ENCODE measurements at regions not wholly inside any gene's neighbourhood (a gene's known extent, or its start where the extent isn't known, plus 50 kb on each side); places are given as distances from the start of the nearest gene placed in this dataset.

DNA sequence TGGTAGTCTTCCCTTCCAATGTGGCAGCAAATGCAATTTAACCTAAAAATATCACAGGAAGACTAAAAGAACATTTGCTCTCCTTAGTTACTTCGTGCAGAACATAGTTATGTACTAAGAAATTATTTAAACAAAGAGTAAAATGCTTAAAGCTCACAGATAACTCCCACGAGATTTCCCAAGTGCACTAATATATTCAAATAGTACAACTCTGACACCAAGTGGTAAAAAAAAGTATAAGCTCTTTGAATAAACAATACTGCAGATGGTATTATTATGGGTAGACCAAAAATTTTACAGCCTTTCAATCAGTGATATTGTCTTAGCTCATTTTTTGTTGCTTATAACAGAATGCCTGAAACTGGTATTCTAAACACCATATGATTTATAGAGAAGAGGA, 52.8 kb upstream of the FILIP1 start:
- no peak for FAIRE-seq

DNA sequence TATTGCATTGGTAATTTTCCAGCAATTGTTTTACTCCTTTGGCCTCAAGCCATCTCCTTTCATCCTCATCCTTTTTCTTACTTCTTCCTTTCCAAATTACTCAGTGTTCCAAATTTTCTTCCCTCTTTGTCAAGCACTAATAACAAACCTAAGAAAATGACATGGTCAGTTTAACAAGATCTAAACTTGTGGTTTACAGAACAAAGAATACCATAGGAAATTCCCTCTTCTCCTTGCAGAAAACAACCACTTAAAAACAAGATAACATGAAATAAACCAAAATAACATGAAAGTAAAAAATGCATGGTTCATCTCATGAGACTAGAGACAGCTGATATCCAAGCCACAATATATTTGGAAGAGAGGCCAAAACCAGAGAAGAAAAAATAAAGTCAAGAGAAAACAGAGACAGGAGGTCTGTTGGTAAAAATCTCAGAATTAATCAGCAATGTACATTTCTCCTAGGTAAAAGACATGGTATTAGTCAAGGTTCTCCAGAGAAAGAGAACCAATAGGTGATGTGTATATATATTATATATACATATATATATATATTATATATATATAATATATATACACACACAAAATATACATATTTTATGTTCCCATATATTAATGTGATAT, 51.0 kb upstream of the SENP6 start:
- FAIRE-seq: peak; percentile 77

DNA sequence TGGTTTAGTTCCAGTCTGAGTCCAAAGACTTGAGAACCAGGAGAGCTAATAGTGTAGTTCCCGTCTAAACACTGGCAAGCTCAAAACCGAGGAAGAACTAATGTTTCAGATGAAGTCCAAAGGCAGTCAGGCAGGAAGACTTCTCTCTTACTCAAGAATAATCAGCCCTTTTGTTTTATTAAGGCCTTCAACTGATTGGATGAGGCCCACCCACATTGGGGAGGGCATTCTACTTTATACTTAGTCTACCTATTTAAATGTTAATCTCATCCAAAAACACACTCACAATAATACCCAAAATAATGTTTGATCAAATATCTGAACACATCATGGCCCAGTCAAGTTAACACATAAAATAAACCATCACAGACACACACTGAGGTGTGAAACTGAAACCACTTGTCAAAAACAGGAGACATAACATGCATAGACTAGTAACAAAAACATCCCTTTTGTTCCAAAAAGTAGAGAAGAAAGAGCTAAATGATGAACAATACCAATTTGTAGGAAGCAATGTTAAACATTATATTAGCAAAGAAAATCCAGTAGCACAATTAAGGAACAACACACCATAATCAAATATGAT, 50.2 kb upstream of the SENP6 start:
- FAIRE-seq: no peak

Data from colon (tissue), 2 donors.